ENCODE measurements at regions not wholly inside any gene's neighbourhood (a gene's known extent, or its start where the extent isn't known, plus 50 kb on each side); places are given as distances from the start of the nearest gene placed in this dataset.

- TF ChIP-seq CTCF (conservative IDR thresholded peaks at IDR 0.05) (no peak), EZH2 (IDR thresholded peaks at IDR 0.05; ENCODE audit: low read depth) (no peak)
Measured at GRCh38 chr3:168470380-168470779, 374.7 kb upstream of the GOLIM4 start.

All from PC-9 (cell line).